HPDE6-E6E7 (cell line): ENCODE measurements at regions not wholly inside any gene's neighbourhood (a gene's known extent, or its start where the extent isn't known, plus 50 kb on each side); places are given as distances from the start of the nearest gene placed in this dataset.
"Not testable (repeated sequence)": the region's sequence is repeated elsewhere in the genome, so short reads cannot be mapped to it uniquely, and the experiment has no call there.

Experiments used
- DNase-seq: peaks from one replicate; pipeline ENCODE4 v3.0.0; 2011; ENCODE audit warnings: missing footprints; ENCODE audit errors: extremely low spot score

- no peak for DNase-seq
Observed at GRCh38 chr16:86716649-86717048, 138.3 kb downstream of the FOXL1 start.

DNA sequence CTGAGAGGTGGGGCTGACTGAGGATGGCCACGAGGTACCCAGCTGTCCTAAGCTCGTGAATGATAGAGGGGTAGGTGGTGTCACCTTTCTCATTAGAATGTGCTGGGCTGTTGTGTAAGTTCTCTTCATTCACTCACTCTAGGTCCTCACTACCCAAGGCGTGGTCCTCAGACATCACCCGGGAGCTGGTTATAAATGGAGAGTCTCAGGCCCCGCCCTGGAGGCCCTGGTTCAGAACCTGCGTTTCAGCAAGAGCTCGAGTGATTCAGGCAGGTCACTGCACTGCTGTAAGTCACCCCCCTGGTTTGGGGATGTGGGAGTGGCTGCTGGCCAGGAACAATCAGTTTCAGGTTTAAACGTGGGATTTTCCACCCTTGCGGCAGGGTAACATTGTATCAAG lies 139.8 kb downstream of the FOXL1 start:
- peak; percentile 77 for DNase-seq

GRCh38 chr16:86722970-86723369 lies 144.6 kb downstream of the FOXL1 start:
- DNase-seq, result no peak

DNA sequence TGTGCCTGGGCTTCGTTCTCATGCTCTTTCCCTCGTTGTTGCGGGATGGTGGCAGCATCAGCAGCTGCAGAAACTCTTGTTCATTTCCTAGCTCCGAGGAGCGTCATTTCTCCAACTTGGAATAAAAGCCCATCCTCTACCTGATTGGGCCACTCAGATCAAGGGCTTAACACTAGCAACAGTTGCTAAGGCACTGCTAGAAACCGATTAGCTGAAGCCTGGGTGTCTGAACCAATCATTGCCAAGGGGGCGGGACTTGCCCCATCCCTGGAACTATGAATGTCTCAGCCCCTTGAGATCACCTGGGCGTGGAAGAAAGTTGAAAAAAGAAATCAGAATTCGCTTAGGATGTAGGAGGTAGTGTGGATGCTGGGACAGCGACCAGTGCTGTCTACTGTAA lies 145.3 kb downstream of the FOXL1 start:
- no peak for DNase-seq

GRCh38 chr16:86725401-86725800 lies 147.1 kb downstream of the FOXL1 start:
- no peak for DNase-seq

DNA sequence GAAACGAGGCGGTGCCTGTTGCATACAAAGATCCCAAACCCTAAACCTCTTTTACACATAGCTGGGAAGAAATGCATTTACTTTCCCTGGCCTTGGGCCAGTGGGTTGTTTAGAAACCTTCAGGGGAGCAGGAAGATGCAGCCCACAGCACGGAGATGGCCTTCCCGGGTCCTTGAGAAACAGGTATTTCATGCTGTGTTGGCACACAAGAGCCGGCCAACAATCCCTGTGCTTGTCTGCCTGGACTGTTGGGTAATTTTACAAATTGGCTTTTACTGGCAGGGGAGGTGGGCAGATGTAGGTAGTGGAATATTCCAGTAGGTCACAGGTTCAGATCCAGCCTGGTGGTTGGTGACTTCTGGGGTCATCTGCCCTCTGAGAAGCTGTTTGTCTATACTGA lies 148.0 kb downstream of the FOXL1 start:
- no peak for DNase-seq

DNA sequence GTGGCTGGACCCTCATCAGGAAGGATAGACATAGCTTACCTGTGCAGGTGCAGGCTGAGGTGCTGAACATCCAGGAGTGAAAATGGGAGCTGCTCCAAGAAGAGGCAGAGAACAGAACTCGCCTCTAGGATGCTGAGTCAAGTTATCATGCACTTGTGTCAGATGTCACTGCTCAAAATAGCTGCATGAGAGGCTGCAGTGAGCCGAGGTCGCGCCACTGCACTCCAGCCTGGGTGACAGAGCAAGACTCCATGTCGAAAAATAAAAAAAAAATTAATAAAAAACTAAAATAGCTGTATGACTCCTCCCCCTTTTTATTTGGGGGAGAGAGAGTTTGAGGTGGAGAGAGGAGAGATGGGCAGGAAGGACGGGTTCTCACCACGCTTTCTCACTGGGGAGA lies 148.8 kb downstream of the FOXL1 start:
- DNase-seq, result no peak

DNA sequence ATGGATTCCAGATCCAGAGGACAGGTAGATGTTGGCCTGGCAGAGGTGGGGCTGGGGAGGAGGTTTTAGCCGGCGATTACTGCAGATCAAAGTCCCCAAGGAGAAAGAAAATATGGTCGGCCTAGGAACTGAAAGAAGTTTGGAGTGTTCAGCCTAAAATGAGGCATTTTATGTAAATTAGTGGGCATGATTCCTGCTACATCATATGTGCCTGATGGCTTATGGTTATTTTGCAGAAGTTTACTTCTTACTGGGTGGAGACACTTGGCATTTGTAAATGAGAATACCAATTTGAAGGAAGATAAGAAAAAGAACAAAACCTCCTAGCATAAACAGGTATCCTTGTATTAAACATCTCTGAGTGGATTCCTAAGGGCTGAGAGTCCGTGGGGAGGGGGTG lies 149.3 kb downstream of the FOXL1 start:
- no peak for DNase-seq

DNA sequence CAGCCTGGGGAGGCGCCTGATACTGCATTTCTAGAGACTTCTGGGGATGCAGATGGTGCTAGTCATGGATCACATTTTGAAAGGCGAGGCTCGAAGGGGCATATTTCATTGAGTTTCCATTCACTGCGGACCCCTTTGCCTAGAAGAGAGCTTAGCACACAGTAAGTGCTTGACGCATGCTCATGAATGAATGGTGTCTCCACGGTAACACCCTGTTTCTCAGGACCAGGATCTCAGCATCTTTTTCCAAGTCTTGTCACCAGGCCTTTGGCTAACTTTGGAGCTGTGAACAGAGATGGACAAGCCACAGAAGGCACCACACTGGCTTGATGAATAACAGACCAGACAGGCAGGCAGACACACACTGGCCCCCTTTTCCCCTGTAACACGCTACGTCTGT lies 151.3 kb downstream of the FOXL1 start:
- no peak for DNase-seq

GRCh38 chr16:86730086-86730485 lies 151.7 kb downstream of the FOXL1 start:
- no peak for DNase-seq

DNA sequence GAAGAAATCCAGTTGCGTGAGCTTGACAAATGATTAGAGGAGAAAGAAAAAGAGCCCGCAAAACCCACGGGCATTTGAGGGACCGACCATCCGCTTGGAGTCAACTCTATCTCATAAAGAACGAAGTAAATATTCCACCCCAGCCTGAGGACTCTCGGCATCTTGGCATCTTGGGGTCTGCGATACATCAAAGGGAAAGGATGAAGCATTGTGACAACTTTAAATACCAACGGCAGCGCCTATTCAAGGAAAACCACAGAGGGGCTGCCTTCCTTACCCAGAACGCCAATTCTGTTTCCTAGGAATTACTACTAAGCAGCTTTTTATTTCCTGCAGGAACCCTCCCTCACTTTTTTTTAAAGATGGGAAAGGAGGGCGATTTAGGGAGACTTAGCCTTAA lies 152.2 kb downstream of the FOXL1 start:
- DNase-seq, result no peak

GRCh38 chr16:86732621-86733295 lies 154.4 kb downstream of the FOXL1 start:
- no peak for DNase-seq

- DNase-seq, result no peak
Observed at GRCh38 chr16:86733546-86734254, 155.4 kb downstream of the FOXL1 start.

DNA sequence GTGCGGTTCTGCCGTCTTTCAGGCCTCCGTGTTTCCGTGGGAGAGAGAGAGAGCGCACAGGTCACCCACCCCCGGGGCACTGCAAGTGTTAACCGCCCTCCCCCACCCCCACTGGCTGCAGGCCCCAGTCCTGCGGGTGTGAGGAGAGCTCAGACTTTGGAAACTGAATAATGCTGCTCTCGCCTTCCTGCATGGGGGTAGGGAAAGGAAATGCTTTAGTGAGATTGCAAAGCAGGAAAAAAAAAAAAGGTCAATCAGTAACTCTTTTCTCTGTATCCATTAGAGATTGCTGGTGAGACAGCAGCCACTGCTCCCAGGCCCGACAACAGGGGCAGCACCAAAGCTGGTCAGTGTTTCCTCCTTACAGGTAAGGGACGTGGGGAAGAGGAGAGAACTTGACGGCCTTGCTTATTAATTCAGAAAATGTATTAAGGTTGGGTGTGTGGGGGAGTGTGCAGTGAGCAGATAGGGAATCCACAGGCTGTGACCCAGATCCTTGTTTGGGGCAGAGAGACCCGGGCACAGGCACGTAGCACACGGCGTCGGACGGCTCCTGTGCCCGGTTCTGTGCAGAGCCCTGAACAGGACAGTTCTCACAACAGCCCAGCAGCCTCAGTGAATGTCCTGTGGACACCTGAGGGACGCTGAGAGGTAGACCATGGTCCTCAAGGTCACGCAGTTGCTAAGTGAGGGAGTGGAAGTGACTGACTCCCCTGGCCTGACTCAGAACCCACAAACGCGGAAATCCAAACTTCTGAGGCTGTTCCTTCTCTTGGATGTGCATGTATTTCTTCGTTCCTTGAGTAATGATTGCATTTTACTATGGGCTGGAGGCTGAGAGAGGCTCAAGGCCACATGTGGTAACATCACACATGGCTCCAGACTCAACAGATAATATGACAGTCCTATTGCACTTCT lies 156.5 kb downstream of the FOXL1 start:
- DNase-seq, result no peak

DNA sequence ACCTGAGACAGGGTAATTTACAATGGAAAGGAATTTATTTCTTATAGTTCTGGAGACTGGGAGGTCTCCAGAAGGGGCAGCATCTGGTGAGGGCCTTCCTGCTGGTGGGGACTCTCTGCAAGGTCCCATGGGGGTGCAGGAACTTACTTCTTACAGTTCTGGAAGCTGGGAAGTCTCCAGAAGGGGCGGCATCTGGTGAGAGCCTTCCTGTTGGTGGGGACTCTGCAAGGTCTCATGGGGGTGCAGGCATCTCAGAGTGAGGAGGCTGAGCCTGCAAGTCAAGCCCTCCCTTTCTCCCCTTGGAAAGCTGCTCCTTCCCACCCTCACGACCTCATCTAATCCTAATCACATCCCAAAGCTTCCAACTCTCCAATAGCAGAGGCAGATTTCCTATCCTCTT lies 157.4 kb downstream of the FOXL1 start:
- DNase-seq, result no peak

DNA sequence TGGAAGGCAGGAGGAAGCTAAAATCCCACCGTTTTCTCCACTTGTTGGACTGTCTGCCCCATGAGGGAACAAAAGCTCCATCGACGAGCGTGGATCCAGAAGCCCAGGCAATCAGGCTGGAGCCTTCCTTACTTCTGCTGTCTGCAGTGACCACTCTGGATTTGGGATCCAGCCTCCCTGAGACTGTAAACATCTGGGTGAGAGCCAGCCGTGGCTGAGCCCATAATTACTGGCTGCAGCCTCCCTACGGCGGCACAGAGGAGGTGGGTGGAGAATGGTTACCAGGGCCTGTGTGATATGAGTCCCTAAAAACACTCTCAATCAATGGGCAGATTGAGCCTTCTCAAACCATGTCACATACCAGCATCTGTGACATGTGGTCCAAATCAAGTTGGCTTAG lies 158.2 kb downstream of the FOXL1 start:
- DNase-seq, result no peak

GRCh38 chr16:86737083-86737482 lies 158.7 kb downstream of the FOXL1 start:
- DNase-seq, result no peak

GRCh38 chr16:86738322-86738721 lies 160.0 kb downstream of the FOXL1 start:
- DNase-seq, result not testable (repeated sequence)

DNA sequence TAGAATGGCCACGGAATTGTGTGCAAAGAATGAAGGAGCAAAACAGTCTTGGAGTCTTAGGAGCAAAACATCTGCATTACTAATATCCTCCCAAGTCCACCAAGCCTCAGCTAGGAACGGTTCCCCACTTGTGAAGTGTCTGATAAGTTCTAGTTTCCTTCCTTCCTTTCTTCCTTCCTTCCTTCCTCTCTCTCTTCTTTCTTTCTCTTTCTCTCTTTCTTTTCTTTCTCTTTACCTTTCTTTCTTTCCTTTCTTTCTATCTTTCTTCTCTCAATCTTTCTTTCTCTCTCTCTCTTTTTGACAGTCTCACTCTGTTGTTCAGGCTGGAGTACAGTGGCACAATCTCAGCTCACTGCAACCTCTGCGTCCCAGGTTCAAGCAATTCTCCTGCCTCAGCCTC lies 160.8 kb downstream of the FOXL1 start:
- DNase-seq, result no peak

GRCh38 chr16:86739808-86740207 lies 161.5 kb downstream of the FOXL1 start:
- no peak for DNase-seq

- no peak for DNase-seq
Observed at GRCh38 chr16:86740298-86740697, 161.9 kb downstream of the FOXL1 start.
